Coronary artery (tissue), 2 donors: ENCODE measurements at regions not wholly inside any gene's neighbourhood (a gene's known extent, or its start where the extent isn't known, plus 50 kb on each side); places are given as distances from the start of the nearest gene placed in this dataset.

Source experiments
- DNase-seq: peaks from one replicate; pipeline ENCODE4 v3.0.0-alpha.2; 2017; ENCODE audit warnings: low spot score
- H3K27ac ChIP-seq, 2 donors: fragments of 200-600 bp; sonication (generic); one replicate each; pipeline ENCODE4 v1.5.1; 2016 to 2019
- H3K4me3 ChIP-seq: fragments of 200-600 bp; sonication (generic); 2 replicates; pipeline ENCODE4 v1.5.1; 2016; ENCODE audit warnings: mild to moderate bottlenecking, moderate library complexity
- TF ChIP-seq, protein P1 (sequence below): fragments of 200-600 bp; sonication (generic); IDR thresholded peaks from one replicate; pipeline ENCODE4 v1.5.1; 2019; ENCODE audit warnings: antibody characterized with exemption

- no peak overlapping the region for H3K27ac ChIP-seq
- no peak overlapping the region for H3K4me3 ChIP-seq
Observed at GRCh38 chr2:38149531-38149930, 73.6 kb upstream of the CYP1B1 start.

GRCh38 chr2:38148501-38148900 lies 72.5 kb upstream of the CYP1B1 start:
- DNase-seq: no peak
- no peak overlapping the region for H3K4me3 ChIP-seq
- TF ChIP-seq, protein P1, sequence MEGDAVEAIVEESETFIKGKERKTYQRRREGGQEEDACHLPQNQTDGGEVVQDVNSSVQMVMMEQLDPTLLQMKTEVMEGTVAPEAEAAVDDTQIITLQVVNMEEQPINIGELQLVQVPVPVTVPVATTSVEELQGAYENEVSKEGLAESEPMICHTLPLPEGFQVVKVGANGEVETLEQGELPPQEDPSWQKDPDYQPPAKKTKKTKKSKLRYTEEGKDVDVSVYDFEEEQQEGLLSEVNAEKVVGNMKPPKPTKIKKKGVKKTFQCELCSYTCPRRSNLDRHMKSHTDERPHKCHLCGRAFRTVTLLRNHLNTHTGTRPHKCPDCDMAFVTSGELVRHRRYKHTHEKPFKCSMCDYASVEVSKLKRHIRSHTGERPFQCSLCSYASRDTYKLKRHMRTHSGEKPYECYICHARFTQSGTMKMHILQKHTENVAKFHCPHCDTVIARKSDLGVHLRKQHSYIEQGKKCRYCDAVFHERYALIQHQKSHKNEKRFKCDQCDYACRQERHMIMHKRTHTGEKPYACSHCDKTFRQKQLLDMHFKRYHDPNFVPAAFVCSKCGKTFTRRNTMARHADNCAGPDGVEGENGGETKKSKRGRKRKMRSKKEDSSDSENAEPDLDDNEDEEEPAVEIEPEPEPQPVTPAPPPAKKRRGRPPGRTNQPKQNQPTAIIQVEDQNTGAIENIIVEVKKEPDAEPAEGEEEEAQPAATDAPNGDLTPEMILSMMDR: no peak
- no peak overlapping the region for H3K27ac ChIP-seq

More at GRCh38 chr2:38149531-38149930, 73.6 kb upstream of the CYP1B1 start:
- TF ChIP-seq, protein P1: no peak
- no peak for DNase-seq

DNA sequence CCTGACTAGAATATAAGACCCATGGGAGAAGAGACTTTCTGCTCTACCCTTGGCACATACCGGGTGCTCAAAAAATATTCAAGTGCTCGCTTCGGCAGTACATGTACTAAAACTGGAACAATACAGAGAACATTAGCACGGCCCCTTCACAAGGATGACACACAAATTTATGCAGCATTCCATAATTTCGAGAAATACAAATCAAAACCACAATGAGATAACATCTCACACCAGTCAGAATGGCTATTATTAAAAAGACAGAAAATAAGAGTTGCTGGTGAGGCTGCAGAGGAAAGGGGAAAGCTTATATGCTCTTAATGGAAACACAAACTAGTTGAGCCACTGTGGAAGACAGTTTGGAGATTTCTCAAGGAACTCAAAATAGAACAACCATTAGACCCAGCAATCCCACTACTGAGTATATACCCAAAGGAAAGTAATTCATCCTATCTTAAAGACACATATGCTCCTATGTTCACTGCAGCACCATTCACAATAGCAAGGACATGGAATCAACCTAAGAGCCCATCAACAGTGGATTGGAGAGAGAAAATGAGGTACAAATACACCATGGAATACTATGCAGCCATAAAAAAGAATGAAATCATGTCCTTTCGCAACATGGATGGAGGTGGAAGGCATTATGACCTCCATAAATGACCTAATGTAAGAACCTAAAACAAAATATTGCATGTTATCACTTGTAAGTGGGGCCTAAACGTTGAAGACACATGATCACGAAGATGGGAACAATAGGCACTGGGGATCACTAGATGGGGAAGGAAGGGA lies 71.6 kb upstream of the CYP1B1 start:
- Histone ChIP-seq H3K27ac (peak overlapping the region; percentile 52 to 84), H3K4me3 (no peak overlapping the region)
- TF ChIP-seq, protein P1: no peak
- no peak for DNase-seq

GRCh38 chr2:38146907-38147307 lies 71.0 kb upstream of the CYP1B1 start:
- DNase-seq: no peak
- TF ChIP-seq, protein P1: no peak
- peak overlapping the region; percentile 35 for H3K4me3 ChIP-seq
- H3K27ac ChIP-seq: peak overlapping the region; percentile 52 to 84

- Histone ChIP-seq H3K27ac (peak overlapping the region; percentile 52 to 84), H3K4me3 (peak overlapping the region; percentile 35)
- no peak for DNase-seq
- TF ChIP-seq, protein P1: no peak
Observed at GRCh38 chr2:38146275-38146906, 70.4 kb upstream of the CYP1B1 start.

GRCh38 chr2:38145236-38145635 lies 69.3 kb upstream of the CYP1B1 start:
- peak overlapping the region in 1 of 2 donors; percentile 14 for H3K27ac ChIP-seq
- DNase-seq: no peak
- H3K4me3 ChIP-seq: no peak overlapping the region
- TF ChIP-seq, protein P1: no peak

DNA sequence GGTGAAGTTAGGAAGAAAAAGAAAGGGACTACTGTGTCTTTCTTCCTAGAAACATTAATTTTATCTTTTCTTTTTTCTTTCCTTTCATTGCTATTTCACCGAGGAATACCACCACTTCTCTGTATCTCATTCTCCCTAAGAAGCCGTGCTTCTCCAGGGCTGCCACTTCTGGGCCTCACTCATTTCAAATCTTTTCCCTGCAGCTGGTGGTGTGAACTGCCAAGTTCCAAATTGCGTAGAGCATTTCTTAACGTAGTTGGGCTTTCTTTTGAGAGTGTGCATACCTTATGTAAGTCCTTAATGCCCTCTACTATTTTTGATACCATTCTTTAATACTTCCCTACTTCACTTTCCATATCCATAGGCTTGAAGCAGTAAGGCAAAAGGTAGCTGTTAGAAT lies 66.7 kb upstream of the CYP1B1 start:
- TF ChIP-seq, protein P1: no peak
- no peak for DNase-seq
- Histone ChIP-seq H3K27ac (no peak overlapping the region), H3K4me3 (no peak overlapping the region)
